SK-N-MC (cell line): ENCODE measurements at regions not wholly inside any gene's neighbourhood (a gene's known extent, or its start where the extent isn't known, plus 50 kb on each side); places are given as distances from the start of the nearest gene placed in this dataset.

Experiments
- EZH2 ChIP-seq: fragments of 200-600 bp; sonication (generic); IDR thresholded peaks from one replicate; pipeline ENCODE4 v1.6.1; 2017; ENCODE audit warnings: antibody characterized with exemption
- POLR2AphosphoS5 ChIP-seq: IDR thresholded peaks from 2 replicates; pipeline ENCODE4 v1.6.1; 2012; ENCODE audit warnings: mild to moderate bottlenecking, low read depth, low read length, borderline replicate concordance

DNA sequence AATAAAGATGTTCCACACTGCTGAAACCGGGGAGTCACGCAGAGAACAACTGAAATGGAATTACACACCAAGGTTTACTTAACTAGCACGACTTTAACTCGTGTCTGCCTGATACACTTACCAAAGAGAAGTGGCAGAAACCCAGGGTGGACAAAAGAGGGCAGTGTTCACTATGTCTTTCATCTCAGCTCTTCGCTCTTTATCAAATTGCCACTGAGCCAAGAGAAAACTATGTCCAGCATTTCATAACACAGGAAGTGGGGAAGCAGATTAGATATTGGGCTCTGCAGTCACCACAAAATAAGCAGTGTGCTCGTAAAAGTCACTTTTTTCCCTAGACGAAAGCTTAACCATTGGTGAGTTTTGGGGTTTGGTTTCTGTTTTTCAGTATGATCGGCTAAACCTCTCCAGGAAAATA, 155.7 kb downstream of the CHIC2 start:
- no peak for TF ChIP-seq EZH2
- TF ChIP-seq POLR2AphosphoS5: no peak
